Omental fat pad (tissue), 3 donors: ENCODE measurements at regions not wholly inside any gene's neighbourhood (a gene's known extent, or its start where the extent isn't known, plus 50 kb on each side); places are given as distances from the start of the nearest gene placed in this dataset.

Experiments used
- ATAC-seq: fragments of 150-250 bp; one replicate; pipeline ENCODE4 v1.9.1; 2016; ENCODE audit warnings: mild to moderate bottlenecking, moderate library complexity; ENCODE audit not compliant: low FRiP score
- DNase-seq: peaks from one replicate; pipeline ENCODE4 v3.0.0-alpha.2; 2019; ENCODE audit warnings: low spot score
- TF ChIP-seq, protein P1 (sequence below), 3 donors: fragments of 450-650 bp; IDR thresholded peaks; one replicate each; pipeline ENCODE4 v1.5.1; 2016 to 2017; ENCODE audit warnings: antibody characterized with exemption in 3 of 3, mild to moderate bottlenecking in 3 of 3, moderate library complexity in 2 of 3

DNA sequence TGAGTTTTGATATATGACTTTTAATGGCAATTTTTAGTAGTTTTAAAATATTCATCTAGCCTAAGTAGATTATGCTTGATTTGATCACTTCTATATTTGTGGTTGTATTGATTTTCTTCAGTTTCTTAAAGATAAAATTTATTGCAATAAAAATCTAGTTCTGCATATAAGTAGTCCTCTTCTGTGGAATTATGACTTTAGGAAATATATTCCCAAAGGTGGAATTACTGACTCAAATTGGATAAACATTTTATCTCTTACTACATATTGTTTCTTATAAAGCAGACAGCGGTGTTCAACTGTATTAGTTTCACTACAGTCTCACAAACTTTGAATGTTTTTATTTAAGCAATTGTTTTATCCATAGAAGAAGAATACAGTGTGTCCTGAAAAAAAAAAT lies 883.0 kb upstream of the SEMA6A start:
- no peak for DNase-seq
- ATAC-seq = no peak

DNA sequence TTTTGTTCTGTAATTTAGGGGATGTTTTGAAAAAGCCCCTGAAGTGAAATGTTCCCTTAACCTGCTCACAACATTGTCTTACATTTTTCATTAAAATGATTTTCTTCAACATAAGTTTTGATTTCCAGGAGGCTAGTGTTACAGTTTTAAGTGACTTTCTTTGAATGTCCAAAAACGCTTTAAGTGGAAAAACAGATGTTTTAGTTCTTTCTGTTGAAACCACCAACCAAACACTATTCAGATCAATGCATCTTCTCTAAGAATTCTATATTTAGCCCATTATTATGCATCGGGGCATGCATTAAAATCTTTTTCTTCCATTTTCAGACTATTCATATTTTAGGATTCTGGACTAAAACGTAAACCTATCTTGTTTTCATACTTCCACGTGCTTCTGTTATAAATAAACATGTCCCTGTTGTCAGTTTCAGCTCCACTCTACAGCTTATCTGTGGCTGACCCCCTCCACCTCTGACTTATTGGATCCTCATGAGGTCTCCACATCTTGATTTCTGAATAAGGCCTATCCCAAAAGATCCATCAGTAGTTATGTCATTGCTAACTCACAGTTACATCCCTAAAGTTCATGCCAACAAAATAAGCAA lies 882.3 kb upstream of the SEMA6A start:
- no peak for ATAC-seq
- TF ChIP-seq, protein P1, sequence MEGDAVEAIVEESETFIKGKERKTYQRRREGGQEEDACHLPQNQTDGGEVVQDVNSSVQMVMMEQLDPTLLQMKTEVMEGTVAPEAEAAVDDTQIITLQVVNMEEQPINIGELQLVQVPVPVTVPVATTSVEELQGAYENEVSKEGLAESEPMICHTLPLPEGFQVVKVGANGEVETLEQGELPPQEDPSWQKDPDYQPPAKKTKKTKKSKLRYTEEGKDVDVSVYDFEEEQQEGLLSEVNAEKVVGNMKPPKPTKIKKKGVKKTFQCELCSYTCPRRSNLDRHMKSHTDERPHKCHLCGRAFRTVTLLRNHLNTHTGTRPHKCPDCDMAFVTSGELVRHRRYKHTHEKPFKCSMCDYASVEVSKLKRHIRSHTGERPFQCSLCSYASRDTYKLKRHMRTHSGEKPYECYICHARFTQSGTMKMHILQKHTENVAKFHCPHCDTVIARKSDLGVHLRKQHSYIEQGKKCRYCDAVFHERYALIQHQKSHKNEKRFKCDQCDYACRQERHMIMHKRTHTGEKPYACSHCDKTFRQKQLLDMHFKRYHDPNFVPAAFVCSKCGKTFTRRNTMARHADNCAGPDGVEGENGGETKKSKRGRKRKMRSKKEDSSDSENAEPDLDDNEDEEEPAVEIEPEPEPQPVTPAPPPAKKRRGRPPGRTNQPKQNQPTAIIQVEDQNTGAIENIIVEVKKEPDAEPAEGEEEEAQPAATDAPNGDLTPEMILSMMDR (IDR thresholded peaks at IDR 0.05) = no peak
- DNase-seq = no peak

More for the DNA sequence above, 883.0 kb upstream of the SEMA6A start:
- TF ChIP-seq, protein P1 (IDR thresholded peaks at IDR 0.05) = no peak

DNA sequence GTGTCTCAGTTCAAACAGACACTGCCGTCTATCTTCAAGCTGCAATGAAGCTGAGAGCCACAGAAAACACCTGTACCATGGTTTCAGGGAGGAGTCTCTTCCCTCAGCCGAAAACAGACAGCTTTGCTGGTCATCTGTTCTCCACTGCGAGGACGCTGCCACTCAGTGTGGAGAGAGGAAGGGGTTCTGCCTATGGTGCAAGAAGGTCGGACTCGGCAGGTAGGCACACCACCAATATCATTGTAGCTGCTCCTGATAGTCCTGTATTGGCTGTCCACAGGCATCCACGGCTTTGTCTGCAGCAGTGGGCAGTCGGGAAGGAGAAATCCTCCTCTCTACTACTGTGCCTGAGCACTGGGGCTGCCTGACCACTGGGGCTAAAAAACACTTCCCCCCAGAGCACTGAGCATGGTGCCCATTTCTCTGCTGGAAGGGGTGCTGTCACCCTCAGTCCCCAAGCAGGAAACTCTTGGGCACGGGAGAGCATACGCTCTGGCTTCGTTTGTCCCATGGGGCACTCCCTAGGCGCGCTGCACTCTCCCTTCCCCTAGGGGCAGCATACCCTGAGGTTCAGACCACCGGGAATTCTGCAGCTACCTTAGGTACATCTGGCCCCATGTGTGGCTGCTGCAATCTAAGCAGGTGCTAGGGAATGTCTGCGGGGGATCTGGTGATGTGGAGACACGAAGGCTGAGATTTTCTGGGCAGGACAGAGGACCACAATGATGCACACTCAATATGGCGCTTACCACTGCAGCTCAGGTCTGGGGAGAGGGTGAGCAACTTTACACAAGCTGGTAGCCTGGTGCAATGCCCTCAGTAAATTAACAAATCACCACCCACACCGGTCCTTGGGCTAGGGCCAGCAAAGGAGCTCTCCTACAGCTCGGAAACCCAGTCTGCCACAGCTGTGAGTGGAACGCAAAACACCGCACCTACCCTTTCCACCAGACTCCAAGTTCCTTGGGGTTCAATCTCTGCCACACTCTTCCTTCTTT lies 880.9 kb upstream of the SEMA6A start:
- ATAC-seq = no peak
- no peak for DNase-seq
- TF ChIP-seq, protein P1 (IDR thresholded peaks at IDR 0.05) = no peak

DNA sequence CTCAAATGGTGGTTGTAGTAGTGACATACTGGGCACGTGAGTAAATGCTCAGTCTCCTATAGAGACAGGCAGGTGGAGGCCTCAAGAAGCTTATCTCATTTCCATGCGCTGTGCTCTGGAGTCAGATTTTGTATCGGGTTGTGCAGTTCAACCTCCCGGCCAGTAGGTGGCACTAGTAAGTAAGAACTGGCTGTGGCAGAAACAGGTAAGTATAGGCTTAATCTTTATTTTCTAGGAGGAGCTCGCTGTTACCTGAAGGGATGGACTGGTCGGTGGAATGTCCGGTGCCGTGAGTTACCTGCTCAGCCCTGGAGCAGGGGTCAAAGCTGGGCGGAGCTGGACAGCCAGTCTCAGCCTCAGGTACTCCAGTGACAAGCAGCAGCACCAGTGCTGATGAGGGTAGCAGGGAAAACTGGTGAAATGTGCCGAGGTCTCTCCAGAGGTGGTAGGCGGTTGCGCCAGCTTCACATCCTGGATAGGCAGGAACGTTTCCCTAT lies 880.1 kb upstream of the SEMA6A start:
- no peak for DNase-seq
- TF ChIP-seq, protein P1 (IDR thresholded peaks at IDR 0.05) = no peak
- ATAC-seq = no peak

DNA sequence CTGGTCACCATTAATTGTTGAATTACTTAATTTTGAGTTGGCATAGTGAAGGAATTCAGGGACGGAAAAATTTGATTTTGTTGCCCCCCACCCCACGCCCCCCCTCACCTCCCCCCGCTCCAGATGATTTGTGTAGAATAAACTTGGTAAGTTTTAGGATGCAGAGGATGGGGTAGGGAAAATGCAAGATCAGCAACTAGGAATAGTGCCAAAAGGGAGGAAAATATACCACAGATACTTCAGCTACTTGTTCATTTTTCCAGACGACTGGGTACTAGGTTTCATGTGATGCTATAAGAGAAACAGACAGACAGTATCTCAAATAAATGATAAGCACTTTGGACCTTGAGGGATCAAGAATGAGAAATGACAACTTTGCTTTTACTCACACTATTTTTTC lies 862.2 kb upstream of the SEMA6A start:
- no peak for DNase-seq
- ATAC-seq = no peak
- TF ChIP-seq, protein P1 (IDR thresholded peaks at IDR 0.05) = no peak

DNA sequence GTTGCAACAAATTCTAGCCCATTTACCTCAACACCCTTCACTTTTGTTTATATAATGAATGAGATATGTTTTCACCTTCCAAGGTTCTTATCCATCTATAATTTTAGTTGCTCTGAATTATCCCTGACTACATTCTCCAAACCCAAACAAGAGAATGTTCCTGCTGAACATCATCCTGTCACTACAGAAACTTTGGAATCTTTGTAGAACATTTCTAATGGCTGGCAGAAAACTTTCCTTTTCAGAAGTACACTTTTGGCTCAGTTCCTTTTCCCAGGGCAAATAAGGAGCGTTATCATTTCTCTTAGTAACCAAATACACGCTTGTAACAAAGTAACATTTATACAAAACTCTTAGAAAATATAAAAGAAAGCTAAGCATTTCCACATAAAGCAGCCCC lies 860.6 kb upstream of the SEMA6A start:
- no peak for DNase-seq
- no peak for ATAC-seq

More for the DNA sequence above, 860.6 kb upstream of the SEMA6A start:
- TF ChIP-seq, protein P1 (IDR thresholded peaks at IDR 0.05) = no peak
